ENCODE measurements at regions not wholly inside any gene's neighbourhood (a gene's known extent, or its start where the extent isn't known, plus 50 kb on each side); places are given as distances from the start of the nearest gene placed in this dataset.

DNA sequence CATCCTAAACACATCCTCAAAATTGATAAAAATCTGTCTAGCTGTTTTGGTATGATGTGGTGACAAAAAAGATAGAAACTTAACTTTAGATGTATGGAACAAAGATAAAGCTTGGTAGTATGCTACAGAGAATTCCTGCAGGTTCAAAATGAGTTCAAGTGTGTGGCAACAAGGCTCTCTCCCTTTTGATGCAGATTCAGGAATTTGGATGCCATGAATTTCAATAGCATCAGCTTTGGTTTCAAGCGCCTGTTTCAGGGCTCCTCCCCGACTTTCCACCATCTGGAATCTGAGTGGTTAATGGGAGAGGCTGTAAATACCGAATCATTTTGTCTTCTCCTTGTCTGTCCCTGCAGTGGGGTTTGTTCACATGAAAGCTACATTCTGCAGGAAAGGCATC lies 180.6 kb downstream of the MTX2 start:
- peaks cover 6% of the 10 kb centered on the region for H3K4me1 Mint-ChIP-seq
- H3K27ac Mint-ChIP-seq, result no peak overlapping the region
- no peaks in the 10 kb centered on the region for H3K36me3 Mint-ChIP-seq
- ATAC-seq (no peak), DNase-seq (ENCODE audit: low spot score in 2 of 2) (no peak)
- H3K4me3 Mint-ChIP-seq, result no peak overlapping the region
- H3K9me3 Mint-ChIP-seq, result no peaks in the 10 kb centered on the region

DNA sequence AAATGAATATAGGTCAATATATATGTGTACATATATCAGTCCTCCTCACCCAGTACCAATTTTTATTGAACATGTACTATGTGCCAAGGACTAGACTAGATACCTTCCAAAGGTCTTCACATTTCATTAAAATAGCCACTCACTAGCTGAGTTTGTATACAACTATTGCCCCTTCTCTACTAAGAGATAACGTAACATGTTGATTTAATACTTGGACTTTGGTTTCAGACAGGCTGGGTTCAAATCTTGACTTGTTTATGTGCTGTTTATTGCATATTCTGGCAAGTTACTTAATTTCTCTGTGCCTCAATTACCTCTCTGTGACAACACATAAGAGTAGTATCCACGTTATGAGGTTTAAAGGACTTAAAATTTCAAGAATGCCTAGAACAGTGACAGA lies 184.5 kb downstream of the MTX2 start:
- no peaks in the 10 kb centered on the region for H3K4me1 Mint-ChIP-seq
- no peak overlapping the region for H3K27ac Mint-ChIP-seq
- H3K9me3 Mint-ChIP-seq, result no peaks in the 10 kb centered on the region
- DNase-seq (ENCODE audit: low spot score in 2 of 2) (no peak), ATAC-seq (no peak)
- H3K4me3 Mint-ChIP-seq, result no peak overlapping the region
- no peaks in the 10 kb centered on the region for H3K36me3 Mint-ChIP-seq

DNA sequence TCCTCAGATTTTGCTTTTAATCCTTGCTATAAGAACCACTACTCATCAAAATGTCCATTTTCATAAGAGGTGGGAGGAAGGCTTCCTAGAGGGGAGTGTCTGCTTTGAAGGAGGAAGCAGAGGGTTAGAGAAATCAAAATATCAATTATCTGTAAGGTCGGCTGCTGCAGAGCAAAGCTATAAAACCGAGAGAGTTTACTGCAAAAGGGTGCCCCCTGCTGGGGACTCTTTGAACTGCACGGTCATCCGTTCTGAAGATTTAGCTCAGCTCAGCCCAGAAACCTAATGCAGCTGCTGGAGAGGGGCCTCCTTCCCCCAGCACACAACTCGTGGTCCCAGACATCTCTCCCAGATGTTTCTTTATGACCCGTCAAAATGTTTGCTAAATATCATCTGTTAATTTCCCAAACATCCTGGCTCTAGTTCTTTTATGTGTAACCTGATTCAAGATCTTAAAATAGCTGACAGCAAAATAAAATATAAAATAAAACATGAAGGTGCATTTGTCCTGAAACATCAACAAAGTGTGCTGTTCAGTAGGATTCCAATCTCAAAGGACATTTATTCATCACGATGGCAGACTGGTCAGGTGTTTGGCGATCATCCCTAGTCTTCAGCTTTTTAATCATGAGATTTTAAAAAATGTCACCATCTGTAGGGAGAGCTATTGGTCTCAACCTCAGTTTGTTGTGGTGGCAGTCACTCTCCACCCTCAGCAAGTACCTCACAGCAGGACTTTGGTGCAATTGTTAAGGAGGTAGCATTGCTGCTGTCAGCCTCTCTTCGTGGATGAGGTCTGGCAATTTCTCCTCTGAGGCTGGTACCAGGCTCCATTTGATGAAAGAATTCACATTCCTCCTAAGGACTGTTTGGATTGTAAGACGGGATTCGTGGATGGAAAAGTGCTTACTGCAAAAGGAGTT lies 185.9 kb downstream of the MTX2 start:
- ATAC-seq, result peak; percentile 66
- H3K4me3 Mint-ChIP-seq, result no peak overlapping the region
- H3K4me1 Mint-ChIP-seq, result no peaks in the 10 kb centered on the region
- no peaks in the 10 kb centered on the region for H3K9me3 Mint-ChIP-seq
- peak; percentile 75 to 91 for DNase-seq (ENCODE audit: low spot score in 2 of 2)
- H3K27ac Mint-ChIP-seq, result no peak overlapping the region
- no peaks in the 10 kb centered on the region for H3K36me3 Mint-ChIP-seq

DNA sequence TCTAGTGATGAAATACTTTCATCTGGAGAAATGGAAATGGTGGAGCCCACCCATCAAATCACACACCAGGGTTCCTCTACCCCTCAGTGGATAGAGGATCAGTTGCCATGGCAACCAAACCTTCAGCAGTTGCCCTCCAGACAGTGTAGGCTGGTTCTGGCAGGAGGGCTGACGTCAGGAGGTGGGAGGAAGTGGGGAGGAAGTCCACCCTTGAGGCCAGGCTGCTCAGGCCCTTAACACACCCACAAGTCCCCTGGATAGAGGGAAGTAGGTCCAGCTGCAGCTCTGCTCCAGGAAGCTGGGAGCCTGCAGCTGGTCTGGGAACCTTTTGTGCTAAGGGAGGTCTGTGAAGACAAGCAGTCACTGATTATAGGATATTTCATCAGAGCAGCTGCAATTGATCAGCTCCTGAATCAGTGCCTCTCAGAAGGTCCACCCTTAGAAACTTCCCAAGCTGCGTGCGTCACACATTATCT lies 186.6 kb downstream of the MTX2 start:
- H3K27ac Mint-ChIP-seq, result no peak overlapping the region
- H3K9me3 Mint-ChIP-seq, result no peaks in the 10 kb centered on the region
- no peak for ATAC-seq
- H3K36me3 Mint-ChIP-seq, result no peaks in the 10 kb centered on the region
- H3K4me3 Mint-ChIP-seq, result no peak overlapping the region
- DNase-seq (ENCODE audit: low spot score in 2 of 2), result no peak
- H3K4me1 Mint-ChIP-seq, result no peaks in the 10 kb centered on the region

DNA sequence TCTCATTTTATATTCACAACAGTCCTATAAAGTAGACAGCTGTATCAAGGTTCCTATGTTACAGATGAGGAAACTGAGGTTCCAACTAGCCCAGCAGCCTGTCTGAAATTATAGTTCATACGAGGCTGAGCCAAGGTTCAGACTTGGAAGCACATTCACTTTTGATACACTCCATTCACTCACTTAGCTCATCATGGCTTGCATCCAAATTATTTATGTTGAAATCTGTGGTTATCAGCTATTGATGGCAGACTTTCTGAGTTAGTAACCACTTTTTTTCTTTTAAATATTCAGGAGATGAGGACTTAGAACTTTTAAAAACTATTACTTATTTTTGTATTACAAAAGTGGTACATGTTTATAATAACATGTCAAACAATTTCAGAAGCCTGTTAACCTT lies 188.2 kb downstream of the MTX2 start:
- ATAC-seq (no peak), DNase-seq (ENCODE audit: low spot score in 2 of 2) (no peak)
- Mint-ChIP-seq H3K4me1 (no peaks in the 10 kb centered on the region), H3K36me3 (no peaks in the 10 kb centered on the region), H3K9me3 (no peaks in the 10 kb centered on the region), H3K27ac (no peak overlapping the region), H3K4me3 (no peak overlapping the region)

DNA sequence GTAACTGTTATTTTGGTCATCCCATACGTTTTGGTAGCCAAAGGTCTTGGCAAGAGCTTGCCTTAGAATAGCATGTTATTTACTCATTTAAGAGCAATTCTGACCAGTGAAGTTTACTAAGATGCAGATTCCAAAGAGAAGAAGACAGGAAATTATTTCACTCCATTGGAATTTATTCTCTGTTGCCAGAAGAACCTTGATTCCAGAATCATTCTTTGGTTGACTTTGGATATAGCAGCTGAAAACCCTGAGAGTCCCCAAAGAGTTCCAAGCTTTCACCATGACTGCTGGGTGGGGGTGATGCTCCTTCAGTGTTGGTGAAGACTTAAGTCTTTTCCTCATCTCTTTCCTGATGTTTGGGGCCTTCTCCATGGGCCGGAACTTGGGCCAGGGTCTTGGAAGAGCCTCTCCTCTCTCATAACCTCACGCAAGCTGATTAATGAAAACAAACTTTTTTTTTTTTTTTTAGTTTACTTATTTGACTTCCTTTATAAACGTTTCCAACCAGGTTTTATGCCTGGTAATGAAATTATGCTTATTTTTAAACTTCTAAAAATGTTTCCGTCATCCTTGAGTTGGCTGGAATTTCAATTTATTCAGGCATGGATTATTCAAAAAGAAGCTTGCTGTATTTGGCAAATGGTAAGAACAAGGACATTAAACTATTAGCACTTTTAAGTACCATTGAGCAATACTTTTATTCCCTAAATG lies 192.0 kb downstream of the MTX2 start:
- Mint-ChIP-seq H3K27ac (no peak overlapping the region), H3K9me3 (no peaks in the 10 kb centered on the region), H3K36me3 (no peaks in the 10 kb centered on the region), H3K4me1 (no peaks in the 10 kb centered on the region), H3K4me3 (no peak overlapping the region)
- no peak for ATAC-seq
- no peak for DNase-seq (ENCODE audit: low spot score in 2 of 2)

DNA sequence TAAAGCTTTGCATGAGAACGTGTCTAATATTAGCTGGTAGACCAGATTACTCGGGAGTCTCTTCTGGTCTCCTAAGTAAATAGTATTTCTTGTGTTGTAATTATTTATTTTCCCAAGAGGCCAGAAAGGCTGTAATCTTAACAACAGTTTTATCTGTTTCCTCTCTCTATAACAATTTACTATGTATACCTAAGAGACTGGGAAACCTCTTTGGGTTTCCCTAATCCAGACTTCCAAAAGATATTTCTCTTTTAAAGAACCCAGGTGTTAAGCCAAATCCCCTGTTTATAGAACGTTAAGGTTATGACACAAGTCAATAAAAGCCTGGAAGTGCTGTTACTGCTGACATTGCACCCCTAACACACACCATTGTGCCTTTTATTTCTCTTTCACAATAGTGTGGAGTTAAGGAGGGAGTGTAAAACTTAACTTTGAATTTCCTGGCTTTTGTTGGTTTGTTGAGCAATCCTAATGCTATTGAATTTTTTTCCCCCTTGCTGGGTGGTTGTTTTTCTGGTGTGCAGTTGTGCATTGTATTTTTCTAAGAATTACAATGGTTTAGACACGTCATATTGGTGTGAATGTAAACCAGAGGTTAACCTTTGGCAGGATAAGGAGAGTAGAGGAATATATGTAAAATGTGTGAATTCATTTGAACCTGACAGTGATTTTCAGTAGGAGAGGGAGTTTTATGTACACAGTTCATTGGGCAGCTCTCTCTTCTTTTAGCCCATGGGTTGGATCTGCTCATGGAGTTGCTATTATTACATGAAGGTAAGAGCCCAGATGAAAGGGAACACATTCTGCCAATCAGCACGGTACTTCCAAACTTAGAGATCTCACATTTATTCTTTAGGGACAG lies 192.8 kb downstream of the MTX2 start:
- Mint-ChIP-seq H3K9me3 (no peaks in the 10 kb centered on the region), H3K27ac (no peak overlapping the region), H3K4me3 (no peak overlapping the region), H3K36me3 (no peaks in the 10 kb centered on the region), H3K4me1 (no peaks in the 10 kb centered on the region)
- ATAC-seq (no peak), DNase-seq (ENCODE audit: low spot score in 2 of 2) (no peak)

DNA sequence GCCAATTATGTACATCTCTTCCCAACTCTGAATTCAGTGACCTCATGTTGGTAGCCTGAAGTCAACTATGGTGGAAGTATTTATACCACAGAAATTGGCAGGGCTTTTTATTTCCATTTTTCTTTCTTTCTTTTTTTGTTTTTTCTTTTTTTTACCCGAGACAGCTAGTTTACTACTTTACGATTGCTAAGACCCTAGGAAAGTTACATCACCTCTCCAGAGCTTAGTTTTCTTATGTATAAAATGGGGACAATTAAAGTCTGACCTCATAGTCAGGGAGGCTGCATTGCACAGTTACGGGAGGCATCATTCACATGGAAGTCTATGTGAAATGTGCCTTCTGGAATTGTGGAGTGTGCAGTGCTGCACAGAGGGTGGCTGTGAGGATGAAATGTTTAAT lies 194.3 kb downstream of the MTX2 start:
- no peaks in the 10 kb centered on the region for H3K4me1 Mint-ChIP-seq
- ATAC-seq (no peak), DNase-seq (ENCODE audit: low spot score in 2 of 2) (no peak)
- no peaks in the 10 kb centered on the region for H3K9me3 Mint-ChIP-seq
- H3K36me3 Mint-ChIP-seq, result no peaks in the 10 kb centered on the region
- no peak overlapping the region for H3K27ac Mint-ChIP-seq
- no peak overlapping the region for H3K4me3 Mint-ChIP-seq

DNA sequence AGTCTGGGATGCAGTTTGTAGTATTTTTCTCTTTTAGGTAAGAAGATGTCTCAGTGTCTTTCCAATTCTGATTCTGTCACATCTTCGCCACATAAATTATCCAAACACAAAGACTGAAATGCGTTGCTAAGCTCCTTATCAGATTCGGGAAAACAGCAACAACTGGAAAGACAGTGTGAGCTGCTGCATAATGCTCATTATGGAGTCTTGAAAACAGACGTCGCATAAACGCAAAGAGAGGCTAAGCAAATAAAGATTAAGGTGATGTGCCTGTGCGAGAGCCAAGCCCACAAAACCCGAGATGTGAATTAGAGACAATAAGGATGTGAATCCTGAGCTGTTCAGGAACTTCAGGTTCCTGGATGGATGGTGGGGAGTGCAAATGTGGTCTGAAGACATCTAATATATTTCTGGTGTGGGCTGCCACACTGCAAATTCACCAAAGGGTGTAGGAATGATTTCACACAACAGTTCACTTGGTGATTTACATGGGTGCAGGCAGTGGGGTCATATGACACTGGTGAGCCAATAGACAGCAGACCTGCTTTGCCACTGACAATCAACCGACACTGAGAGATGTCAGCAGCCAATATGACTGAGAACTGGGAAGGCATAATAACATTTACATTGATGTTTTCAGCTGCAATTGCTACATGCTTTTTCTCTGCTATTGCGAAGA lies 195.8 kb downstream of the MTX2 start:
- Mint-ChIP-seq H3K27ac (no peak overlapping the region), H3K9me3 (no peaks in the 10 kb centered on the region), H3K4me1 (no peaks in the 10 kb centered on the region), H3K36me3 (no peaks in the 10 kb centered on the region), H3K4me3 (no peak overlapping the region)
- no peak for DNase-seq (ENCODE audit: low spot score in 2 of 2)
- ATAC-seq, result peak; percentile 24

DNA sequence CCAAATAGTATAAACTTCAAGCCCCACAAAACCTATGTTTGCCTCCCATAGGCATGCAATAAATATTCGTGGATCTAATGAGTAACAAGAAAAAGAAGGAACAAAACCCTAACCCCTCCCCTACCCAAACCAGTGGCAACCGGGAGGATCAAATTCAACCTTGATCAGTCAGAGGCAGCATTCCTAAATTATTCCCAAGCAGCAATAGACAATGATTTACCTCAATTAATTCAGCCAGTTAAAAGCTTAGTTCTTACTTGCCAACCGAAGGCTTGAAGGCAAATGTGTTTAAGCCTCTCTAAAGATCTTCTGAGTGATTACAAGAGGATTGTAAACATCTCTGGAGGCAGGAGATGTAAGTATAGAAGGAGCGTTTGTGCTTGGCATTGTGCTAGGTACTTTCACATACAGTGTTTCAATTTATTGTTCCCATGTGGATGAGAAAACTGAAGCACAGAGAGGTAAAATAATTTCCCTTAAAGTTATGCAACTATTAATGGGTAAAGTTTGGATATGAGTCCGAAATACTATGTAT lies 197.7 kb downstream of the MTX2 start:
- no peaks in the 10 kb centered on the region for H3K4me1 Mint-ChIP-seq
- H3K36me3 Mint-ChIP-seq, result no peaks in the 10 kb centered on the region
- ATAC-seq (no peak), DNase-seq (ENCODE audit: low spot score in 2 of 2) (no peak)
- no peak overlapping the region for H3K27ac Mint-ChIP-seq
- no peaks in the 10 kb centered on the region for H3K9me3 Mint-ChIP-seq
- H3K4me3 Mint-ChIP-seq, result no peak overlapping the region

DNA sequence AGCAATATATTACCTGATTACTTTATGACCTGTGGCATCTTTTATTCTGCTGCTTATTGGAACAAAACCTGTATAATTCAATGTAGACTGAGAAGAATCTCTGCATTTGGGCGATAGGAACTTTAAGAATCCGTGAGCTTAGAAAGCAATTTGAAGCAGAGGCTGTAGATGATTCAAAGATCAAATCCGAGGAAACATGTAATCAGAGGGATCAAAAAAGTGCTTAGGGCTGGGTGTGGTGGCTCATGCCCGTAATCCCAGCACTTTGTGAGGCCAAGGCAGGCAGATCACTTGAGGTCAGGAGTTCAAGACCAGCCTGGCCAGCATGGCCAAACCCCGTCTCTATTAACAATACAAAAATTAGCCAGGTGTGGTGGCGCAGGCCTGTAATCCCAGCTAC lies 198.4 kb downstream of the MTX2 start:
- H3K4me3 Mint-ChIP-seq, result no peak overlapping the region
- no peak for ATAC-seq
- no peak for DNase-seq (ENCODE audit: low spot score in 2 of 2)
- H3K27ac Mint-ChIP-seq, result no peak overlapping the region
- H3K4me1 Mint-ChIP-seq, result no peaks in the 10 kb centered on the region
- no peaks in the 10 kb centered on the region for H3K36me3 Mint-ChIP-seq
- H3K9me3 Mint-ChIP-seq, result no peaks in the 10 kb centered on the region

DNA sequence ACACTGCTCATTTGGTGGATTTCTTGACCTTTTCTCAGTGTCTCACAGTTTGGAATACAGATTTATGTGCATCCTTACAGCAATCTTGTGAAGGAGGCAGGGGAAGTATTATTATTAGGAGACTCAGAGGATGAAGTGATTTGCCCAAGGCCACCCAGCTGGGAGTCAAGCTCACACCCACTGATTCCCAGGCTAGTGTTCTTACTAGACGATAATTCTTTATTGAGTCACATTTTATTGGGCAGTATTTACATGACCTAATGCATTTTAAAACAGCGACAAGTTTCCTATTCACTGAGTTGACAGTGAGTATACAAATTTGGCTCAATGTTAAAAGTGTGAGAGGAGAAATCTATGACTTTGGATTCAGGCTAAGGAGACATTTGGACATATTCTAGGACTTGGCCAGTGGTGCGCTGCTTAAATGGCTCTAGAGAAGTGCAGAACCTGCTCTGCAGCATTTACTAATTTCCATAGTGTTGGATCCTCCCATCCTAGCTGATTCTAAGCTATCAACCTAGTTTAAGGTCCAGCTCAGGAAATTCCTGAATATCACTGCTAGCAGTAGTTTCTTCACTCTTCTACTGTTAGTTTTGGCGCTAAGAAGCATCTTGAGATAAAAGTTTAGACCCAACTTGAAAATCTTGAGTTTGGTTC lies 199.3 kb downstream of the MTX2 start:
- no peaks in the 10 kb centered on the region for H3K9me3 Mint-ChIP-seq
- no peaks in the 10 kb centered on the region for H3K36me3 Mint-ChIP-seq
- DNase-seq (ENCODE audit: low spot score in 2 of 2) (no peak), ATAC-seq (no peak)
- no peak overlapping the region for H3K4me3 Mint-ChIP-seq
- no peak overlapping the region for H3K27ac Mint-ChIP-seq
- peaks cover 7% of the 10 kb centered on the region for H3K4me1 Mint-ChIP-seq

DNA sequence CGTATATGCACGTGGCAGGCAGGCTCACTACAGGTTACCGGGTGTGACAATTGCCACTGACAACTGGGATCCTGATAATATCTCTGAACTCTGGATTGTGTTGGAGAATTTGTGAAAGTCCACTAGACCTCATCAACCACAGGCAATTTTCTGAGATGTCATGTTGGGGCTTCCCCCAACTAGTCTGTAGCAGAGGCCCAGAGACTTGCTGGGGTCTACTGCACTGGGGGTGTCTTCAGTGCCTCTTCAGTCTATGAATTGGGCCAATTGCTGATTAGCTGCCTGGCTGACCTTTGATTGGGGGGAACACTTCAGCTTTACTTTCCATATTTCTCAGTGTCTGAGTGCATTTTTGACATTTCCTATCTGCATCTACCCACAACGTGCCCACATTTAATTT lies 201.5 kb downstream of the MTX2 start:
- Mint-ChIP-seq H3K27ac (no peak overlapping the region), H3K36me3 (no peaks in the 10 kb centered on the region), H3K4me3 (no peak overlapping the region), H3K9me3 (no peaks in the 10 kb centered on the region), H3K4me1 (peaks cover 11% of the 10 kb centered on the region)
- ATAC-seq (no peak), DNase-seq (ENCODE audit: low spot score in 2 of 2) (no peak)

DNA sequence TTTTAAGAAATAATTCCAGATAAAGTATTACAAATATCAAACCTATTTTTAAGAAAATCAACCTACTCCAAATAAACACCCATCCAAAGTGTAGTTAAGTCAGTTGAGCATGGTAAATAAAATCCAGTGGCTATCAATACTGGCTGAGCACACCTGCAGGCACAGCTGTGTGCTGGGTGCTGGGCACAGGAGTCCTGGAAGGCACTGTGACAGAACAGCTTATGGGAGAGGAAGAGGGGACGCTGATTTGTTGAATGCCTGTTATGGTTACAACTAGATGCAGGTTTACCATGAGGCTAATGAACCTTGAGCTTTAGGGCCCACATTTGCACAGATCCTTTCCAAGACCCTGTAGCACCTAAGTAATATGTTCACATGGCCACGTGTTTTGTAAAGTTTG lies 202.7 kb downstream of the MTX2 start:
- ATAC-seq, result no peak
- Mint-ChIP-seq H3K9me3 (no peaks in the 10 kb centered on the region), H3K27ac (no peak overlapping the region), H3K4me1 (peaks cover 11% of the 10 kb centered on the region), H3K36me3 (no peaks in the 10 kb centered on the region), H3K4me3 (no peak overlapping the region)
- DNase-seq (ENCODE audit: low spot score in 2 of 2), result no peak

All from stimulated activated effector memory CD8-positive, alpha-beta T cell treated with anti-CD3 and anti-CD28 coated beads, Interleukin-12 subunit alpha, Interleukin-12 subunit beta, amount 100 ng/mL, for 72 hours (primary cell).